ENCODE measurements at regions not wholly inside any gene's neighbourhood (a gene's known extent, or its start where the extent isn't known, plus 50 kb on each side); places are given as distances from the start of the nearest gene placed in this dataset.

DNA sequence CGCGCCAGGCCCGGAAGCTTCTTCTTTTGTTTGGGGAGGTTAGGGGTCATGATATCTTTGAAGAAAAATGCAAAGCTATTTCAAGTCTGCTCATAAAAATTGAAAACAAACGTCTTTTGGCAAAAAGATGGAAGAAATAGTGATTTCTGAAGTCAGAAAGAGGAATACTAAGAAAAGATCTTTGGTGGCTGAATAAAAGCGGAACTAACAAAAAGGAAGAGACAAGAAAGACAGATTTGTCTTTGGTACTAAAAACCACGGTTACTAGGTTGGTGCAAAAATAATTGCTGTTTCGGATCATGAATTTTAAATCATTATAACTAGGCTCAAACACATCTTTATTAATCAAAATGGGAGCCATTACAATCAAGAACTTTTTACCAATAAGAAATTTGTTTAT, 164.6 kb upstream of the TRIB2 start:
- Mint-ChIP-seq H3K27ac (ENCODE audit: unreplicated experiment) (no peak overlapping the region), H3K4me3 (ENCODE audit: unreplicated experiment) (no peak overlapping the region), H3K4me1 (ENCODE audit: low read depth, unreplicated experiment) (peaks cover 4% of the 10 kb centered on the region), H3K27me3 (ENCODE audit: unreplicated experiment) (no peaks in the 10 kb centered on the region), H3K36me3 (ENCODE audit: unreplicated experiment) (peaks cover 4% of the 10 kb centered on the region), H3K9me3 (ENCODE audit: unreplicated experiment) (no peaks in the 10 kb centered on the region)
- no peak for DNase-seq
- TF ChIP-seq, protein P1, sequence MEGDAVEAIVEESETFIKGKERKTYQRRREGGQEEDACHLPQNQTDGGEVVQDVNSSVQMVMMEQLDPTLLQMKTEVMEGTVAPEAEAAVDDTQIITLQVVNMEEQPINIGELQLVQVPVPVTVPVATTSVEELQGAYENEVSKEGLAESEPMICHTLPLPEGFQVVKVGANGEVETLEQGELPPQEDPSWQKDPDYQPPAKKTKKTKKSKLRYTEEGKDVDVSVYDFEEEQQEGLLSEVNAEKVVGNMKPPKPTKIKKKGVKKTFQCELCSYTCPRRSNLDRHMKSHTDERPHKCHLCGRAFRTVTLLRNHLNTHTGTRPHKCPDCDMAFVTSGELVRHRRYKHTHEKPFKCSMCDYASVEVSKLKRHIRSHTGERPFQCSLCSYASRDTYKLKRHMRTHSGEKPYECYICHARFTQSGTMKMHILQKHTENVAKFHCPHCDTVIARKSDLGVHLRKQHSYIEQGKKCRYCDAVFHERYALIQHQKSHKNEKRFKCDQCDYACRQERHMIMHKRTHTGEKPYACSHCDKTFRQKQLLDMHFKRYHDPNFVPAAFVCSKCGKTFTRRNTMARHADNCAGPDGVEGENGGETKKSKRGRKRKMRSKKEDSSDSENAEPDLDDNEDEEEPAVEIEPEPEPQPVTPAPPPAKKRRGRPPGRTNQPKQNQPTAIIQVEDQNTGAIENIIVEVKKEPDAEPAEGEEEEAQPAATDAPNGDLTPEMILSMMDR (IDR thresholded peaks at IDR 0.05; ENCODE audit: partially characterized antibody, unreplicated experiment): no peak

- DNase-seq: no peak
- Mint-ChIP-seq H3K36me3 (ENCODE audit: unreplicated experiment) (peaks cover 4% of the 10 kb centered on the region), H3K9me3 (ENCODE audit: unreplicated experiment) (no peaks in the 10 kb centered on the region)
These were observed 162.3 kb upstream of the TRIB2 start for GRCh38 chr2:12554224-12555011.

GRCh38 chr2:12555012-12555645, 161.6 kb upstream of the TRIB2 start:
- no peaks in the 10 kb centered on the region for H3K27me3 Mint-ChIP-seq (ENCODE audit: unreplicated experiment)
- peaks cover 4% of the 10 kb centered on the region for H3K4me1 Mint-ChIP-seq (ENCODE audit: low read depth, unreplicated experiment)
- H3K4me3 Mint-ChIP-seq (ENCODE audit: unreplicated experiment): no peak overlapping the region
- TF ChIP-seq, protein P1 (IDR thresholded peaks at IDR 0.05; ENCODE audit: partially characterized antibody, unreplicated experiment): no peak
- H3K36me3 Mint-ChIP-seq (ENCODE audit: unreplicated experiment): peaks cover 4% of the 10 kb centered on the region
- no peak overlapping the region for H3K27ac Mint-ChIP-seq (ENCODE audit: unreplicated experiment)
- no peak for DNase-seq
- no peaks in the 10 kb centered on the region for H3K9me3 Mint-ChIP-seq (ENCODE audit: unreplicated experiment)

More at GRCh38 chr2:12554224-12555011, 162.3 kb upstream of the TRIB2 start:
- H3K4me3 Mint-ChIP-seq (ENCODE audit: unreplicated experiment): no peak overlapping the region
- no peaks in the 10 kb centered on the region for H3K27me3 Mint-ChIP-seq (ENCODE audit: unreplicated experiment)
- TF ChIP-seq, protein P1 (IDR thresholded peaks at IDR 0.05; ENCODE audit: partially characterized antibody, unreplicated experiment): no peak
- peak overlapping the region; percentile 7 for H3K27ac Mint-ChIP-seq (ENCODE audit: unreplicated experiment)
- peaks cover 4% of the 10 kb centered on the region for H3K4me1 Mint-ChIP-seq (ENCODE audit: low read depth, unreplicated experiment)

DNA sequence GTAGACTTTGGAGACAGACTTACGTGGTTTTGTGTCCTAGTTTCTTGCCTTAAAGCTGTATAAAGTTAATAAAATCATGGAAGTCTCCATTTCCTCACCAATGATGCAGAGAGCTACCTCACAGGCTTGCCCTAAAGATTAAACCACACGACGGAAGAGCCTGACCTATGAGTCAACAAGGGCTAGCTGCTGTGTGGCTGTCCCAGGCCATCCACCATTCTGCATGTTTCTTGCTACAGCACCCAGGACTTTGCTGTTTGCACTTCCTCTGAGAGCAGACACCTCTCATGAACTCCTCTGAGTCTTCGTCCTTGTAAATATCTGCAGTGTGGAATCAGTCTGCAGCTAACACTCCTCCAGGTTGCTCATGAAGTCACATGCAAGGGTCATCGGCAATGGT, 160.0 kb upstream of the TRIB2 start:
- H3K4me1 Mint-ChIP-seq (ENCODE audit: low read depth, unreplicated experiment): peaks cover 4% of the 10 kb centered on the region
- H3K4me3 Mint-ChIP-seq (ENCODE audit: unreplicated experiment): no peak overlapping the region
- H3K27me3 Mint-ChIP-seq (ENCODE audit: unreplicated experiment): no peaks in the 10 kb centered on the region
- DNase-seq: no peak
- peaks cover 4% of the 10 kb centered on the region for H3K36me3 Mint-ChIP-seq (ENCODE audit: unreplicated experiment)
- no peaks in the 10 kb centered on the region for H3K9me3 Mint-ChIP-seq (ENCODE audit: unreplicated experiment)
- no peak overlapping the region for H3K27ac Mint-ChIP-seq (ENCODE audit: unreplicated experiment)
- TF ChIP-seq, protein P1 (IDR thresholded peaks at IDR 0.05; ENCODE audit: partially characterized antibody, unreplicated experiment): no peak

GRCh38 chr2:12557688-12558087, 159.0 kb upstream of the TRIB2 start:
- no peak for DNase-seq
- Mint-ChIP-seq H3K4me3 (ENCODE audit: unreplicated experiment) (no peak overlapping the region), H3K9me3 (ENCODE audit: unreplicated experiment) (no peaks in the 10 kb centered on the region), H3K4me1 (ENCODE audit: low read depth, unreplicated experiment) (peaks cover 4% of the 10 kb centered on the region), H3K27ac (ENCODE audit: unreplicated experiment) (no peak overlapping the region), H3K27me3 (ENCODE audit: unreplicated experiment) (no peaks in the 10 kb centered on the region), H3K36me3 (ENCODE audit: unreplicated experiment) (no peaks in the 10 kb centered on the region)
- TF ChIP-seq, protein P1 (IDR thresholded peaks at IDR 0.05; ENCODE audit: partially characterized antibody, unreplicated experiment): no peak
